ENCODE measurements at regions not wholly inside any gene's neighbourhood (a gene's known extent, or its start where the extent isn't known, plus 50 kb on each side); places are given as distances from the start of the nearest gene placed in this dataset.
"Not testable (repeated sequence)": the region's sequence is repeated elsewhere in the genome, so short reads cannot be mapped to it uniquely, and the experiment has no call there.

- FAIRE-seq = no peak
Measured at GRCh38 chr18:22704586-22704918, 228.6 kb upstream of the RBBP8 start.

GRCh38 chr18:22705328-22705727 lies 227.8 kb upstream of the RBBP8 start:
- FAIRE-seq = no peak

DNA sequence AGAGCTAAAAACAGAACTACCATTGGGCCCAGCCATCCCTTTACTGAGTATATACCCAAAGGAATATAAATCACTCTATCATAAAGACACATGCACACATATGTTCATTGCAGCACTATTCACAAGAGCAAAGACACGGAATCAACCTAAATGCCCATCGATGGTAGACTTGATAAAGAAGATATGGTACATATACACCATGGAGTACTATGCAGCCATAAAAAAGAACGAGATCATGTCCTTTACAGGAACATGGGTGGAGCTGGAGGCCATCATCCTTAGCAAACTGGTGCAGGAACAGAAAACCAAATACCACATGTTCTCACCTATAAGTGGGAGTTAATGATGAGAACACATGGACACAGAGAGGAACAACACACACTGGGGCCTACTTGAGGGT lies 227.1 kb upstream of the RBBP8 start:
- FAIRE-seq = not testable (repeated sequence)

DNA sequence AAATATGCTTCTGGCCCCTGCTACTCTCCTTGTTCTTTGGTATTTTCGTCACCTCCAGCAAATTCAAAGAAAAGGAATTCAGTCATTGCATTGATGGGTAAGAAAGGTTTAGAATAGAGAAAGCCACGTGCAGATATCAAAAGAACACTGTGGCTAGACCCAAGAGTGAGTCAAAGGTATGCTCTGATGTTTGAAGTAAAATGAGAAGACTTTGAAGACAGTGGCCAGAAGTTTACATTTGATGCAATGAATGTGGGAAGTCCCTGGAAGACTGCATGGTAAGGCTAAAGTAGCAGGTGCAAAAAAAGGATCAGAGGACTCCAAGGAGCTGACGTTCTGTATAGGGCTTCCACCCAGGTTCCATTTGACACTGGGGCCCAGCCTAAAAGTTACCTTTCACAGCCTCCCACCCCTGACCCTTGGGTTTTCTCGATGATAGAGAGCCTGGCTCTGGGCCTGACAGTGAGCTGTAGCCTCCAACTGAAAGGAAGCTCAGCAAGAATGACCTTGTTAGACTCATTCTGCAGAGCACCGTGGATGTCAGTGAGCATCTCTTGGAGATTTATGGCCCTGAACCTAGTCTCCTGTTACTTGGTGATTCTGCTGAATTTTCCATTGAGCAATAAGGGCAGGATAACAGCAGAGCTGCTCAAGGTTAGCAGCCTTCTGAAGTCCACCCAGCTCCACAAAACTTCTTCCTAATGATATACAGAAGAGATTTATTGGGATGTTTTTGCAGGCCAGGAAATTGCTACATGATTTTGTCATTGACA lies 223.7 kb upstream of the RBBP8 start:
- no peak for FAIRE-seq

DNA sequence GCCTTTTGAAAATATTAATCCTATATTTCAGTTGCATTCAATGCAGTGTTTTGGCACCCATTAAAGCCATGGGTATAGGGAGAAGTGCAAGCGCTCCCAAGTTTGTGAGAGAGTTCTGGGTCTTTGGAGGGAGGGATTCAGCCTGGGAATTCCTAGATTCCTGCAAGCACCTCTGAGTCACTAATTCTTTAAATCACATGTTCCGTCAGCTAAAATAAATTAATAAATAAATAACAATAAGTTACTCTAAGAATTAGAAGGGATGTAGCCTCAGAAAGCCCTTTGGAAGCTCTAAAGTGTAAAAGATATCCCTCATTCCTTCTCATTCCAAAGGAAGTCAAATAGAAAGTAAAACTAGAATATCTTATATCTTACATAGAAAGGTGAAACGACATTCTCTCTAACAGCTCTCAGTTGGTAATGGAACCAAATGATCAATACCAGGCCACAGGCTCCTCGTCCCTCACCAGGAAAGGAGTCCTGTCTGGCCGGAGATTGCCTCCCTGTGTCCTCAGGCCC lies 222.4 kb upstream of the RBBP8 start:
- FAIRE-seq = no peak

- no peak for FAIRE-seq
Measured at GRCh38 chr18:22711192-22711685, 221.9 kb upstream of the RBBP8 start.

DNA sequence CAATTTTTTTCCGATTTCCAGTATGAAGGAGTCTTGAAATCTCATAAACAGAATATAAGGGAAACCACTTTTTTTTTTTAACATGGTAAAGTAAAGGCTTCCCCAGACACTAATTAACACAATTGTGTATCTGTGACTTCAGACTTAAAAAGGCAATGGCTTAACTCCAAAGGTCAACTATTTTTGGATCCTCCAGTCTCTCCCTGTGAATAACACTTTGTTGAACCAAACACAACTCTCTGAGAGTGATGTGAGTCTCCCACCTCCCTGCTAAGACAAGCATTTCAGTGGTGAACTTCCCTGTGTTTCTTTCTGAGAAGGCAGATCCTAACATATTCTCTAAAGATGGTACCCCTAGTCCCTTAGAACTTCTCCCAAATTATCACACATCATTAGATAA lies 219.6 kb upstream of the RBBP8 start:
- FAIRE-seq = no peak

- not testable (repeated sequence) for FAIRE-seq
Measured at GRCh38 chr18:22717536-22717935, 215.6 kb upstream of the RBBP8 start.

DNA sequence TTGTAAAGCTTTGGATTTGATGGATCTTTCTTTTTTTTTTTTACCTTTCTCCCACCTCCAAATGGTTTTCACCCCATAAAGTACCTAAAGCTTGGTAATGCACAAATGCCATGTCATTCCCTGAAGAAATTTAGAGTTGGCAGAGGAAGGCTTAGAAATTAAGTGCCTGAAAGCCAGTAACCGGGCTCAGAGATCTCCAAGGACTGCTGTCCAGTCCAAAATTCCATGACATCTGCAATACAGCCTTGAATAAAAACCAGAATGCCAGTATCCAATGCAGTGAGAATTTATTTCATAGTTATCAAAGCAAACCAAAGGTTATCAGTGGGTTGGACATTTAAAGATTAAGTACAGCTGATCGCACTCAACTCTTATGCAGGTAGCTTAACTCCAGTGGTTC lies 209.9 kb upstream of the RBBP8 start:
- FAIRE-seq = no peak

GRCh38 chr18:22723773-22724172 lies 209.4 kb upstream of the RBBP8 start:
- FAIRE-seq = no peak

- FAIRE-seq = no peak
Measured at GRCh38 chr18:22726469-22726868, 206.7 kb upstream of the RBBP8 start.

DNA sequence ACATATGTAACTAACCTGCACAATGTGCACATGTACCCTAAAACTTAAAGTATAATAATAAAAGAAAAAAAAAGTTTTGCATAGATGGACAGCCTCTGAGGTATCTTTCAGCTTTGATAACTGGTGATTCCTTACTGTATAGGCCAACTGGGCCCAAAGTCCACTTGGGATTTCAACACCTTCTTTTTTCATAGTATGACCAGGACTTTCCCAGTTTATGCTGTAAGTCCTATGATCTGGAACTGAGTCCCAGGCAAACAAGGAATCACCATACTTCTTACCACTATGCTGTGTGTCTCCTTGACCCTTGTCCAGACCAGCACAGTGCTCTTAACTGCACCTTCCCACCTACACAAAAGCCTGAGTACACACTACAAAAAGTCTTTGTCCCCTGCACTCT lies 205.1 kb upstream of the RBBP8 start:
- no peak for FAIRE-seq

GRCh38 chr18:22728481-22729105 lies 204.5 kb upstream of the RBBP8 start:
- FAIRE-seq = no peak

GRCh38 chr18:22731398-22731797 lies 201.7 kb upstream of the RBBP8 start:
- FAIRE-seq = no peak

DNA sequence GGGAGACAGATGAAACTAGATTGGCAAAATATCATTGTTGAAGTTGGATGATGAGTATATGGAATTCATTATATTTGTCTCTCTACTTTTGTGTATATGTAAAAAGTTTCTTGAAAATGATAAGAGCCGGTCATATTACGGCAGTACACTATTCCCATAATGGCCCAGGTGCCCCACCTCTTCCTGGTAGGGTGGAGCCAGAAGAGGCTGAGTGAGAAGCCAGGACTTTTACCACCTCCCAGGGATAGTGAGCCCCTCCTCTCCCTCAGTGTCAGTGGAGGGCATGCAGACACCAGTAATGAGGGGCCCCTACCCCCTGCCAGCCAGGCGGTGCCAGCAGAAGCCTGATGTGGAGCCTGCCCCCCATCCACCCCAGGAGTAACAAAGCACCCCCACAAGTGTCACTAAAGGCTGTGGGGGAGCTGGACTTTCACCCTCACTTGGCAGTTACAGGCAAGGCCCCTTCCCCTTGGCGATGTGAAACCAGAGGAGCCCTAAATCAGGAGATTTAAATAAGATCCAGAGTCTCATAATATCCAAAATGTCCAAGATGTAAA lies 198.9 kb upstream of the RBBP8 start:
- no peak for FAIRE-seq

DNA sequence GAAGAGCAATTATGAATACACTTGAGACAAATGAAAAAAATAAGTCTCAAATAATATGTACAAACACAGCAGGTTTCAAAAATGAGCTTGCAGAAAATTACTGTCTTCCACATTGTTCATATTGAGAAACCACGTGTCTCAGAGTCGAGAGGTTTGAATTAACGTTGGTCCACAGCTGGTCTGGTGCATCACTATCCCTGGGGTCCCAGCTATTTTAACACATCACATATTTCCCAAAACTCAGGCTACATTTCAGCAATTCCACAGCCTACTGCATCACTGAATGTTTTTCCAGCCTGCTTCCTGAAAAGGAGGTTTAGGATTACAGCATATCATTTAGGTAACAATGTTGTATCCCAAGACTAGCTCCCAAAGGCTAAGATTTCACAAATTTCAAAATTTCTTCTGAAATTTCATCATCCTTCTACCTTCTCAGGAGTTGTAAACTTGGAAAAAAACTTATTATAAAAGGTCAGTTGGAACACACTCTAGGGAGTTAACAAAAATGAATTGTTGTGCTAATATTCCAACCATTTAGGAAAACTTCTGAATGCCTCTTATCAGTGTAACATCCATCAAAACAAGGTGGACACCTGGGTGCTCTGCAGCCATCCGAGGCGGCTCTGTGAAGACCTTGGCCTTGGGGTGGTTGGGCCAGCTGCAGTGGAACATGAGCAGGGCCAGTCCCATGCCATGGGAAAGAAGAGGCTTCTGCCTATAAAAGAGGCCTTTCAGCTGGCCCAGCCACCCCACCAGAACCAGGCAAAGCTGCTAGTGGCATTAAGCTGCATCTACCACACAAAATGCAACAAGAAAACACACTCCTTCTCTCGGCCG lies 198.1 kb upstream of the RBBP8 start:
- FAIRE-seq = no peak

DNA sequence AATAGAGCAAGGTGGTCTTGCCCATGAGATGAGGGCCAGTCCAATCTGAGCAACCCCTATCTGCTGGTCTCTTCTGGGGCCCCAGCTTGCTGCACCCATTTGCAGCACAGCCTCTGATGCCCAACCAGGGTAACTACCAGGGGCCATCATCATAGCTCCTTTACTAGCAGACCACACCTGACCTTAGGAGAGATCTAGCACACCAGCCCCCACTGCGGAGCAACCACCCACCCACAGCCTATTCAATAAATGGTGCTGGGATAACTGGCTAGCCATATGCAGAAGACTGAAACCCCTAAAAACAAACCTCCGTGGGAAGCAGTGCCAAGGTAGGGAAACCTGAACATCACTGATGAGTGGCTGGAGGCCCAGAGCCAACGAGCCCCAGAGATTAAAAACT lies 196.1 kb upstream of the RBBP8 start:
- no peak for FAIRE-seq

DNA sequence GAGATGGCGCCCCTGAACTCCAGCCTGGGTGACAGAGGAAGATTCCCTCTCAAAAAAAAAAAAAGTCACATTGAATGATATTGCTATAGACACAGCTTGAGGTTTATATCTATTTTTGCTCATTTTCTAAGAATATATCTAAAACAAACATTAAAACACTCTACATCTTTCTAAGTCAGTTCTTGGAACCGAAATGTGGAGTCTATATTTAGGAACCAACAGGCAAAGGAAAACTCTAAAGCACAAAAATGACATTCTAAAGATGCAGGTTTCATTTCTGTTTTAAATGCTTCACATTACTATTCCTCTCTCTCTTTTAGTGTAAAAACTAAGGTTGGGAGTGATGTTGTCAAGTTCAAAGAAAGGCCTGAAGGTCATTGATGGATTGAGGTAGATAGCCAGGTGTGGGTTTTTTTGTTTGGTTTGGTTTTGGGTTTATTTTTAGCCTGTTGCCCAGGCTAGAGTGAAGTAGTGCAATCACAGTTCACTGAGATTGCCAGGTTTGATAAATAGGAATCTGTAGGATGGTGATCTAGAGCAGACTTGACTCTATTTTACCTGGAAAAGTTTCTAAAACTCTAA lies 194.0 kb upstream of the RBBP8 start:
- FAIRE-seq = no peak

DNA sequence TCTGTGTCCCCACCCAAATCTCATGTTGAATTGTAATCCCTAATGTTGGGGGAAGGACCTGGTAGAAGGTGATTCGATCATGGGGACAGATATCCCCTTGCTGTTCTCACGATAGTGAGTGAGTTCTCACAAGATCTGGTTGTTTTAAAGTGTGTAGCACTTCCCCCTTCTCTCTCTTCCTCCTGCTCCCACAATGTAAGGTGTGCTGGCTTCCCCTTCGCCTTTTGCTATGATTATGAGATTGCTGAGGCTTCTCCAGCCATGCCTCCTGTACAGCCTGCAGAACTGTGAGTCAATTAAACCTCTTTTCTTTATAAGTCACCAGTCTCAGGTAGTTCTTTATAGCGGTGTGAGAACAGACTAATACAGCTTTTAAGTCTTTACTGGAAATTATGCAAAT lies 193.3 kb upstream of the RBBP8 start:
- no peak for FAIRE-seq

GRCh38 chr18:22741318-22741717 lies 191.8 kb upstream of the RBBP8 start:
- no peak for FAIRE-seq

DNA sequence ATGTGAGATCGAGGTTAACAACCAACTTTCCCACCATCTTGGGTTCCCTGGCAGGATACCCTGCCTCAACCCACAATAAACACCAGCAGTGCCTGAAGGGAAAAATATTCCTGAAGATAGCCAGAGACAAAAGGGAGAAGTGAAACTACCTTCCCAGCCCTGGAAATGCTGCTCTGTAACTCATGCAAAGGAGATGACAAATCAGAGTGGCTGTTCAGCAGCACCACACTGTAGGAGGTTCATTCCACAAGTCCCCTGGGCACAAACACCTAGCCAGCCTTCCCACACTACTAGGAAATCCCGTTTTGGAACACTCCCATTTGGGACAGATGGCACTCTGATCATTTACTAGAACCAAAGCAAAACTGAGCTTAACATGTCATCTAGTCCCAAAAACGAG lies 190.7 kb upstream of the RBBP8 start:
- no peak for FAIRE-seq

- no peak for FAIRE-seq
Measured at GRCh38 chr18:22745966-22746365, 187.2 kb upstream of the RBBP8 start.

GRCh38 chr18:22752014-22752413 lies 181.1 kb upstream of the RBBP8 start:
- no peak for FAIRE-seq
